Aorta (tissue), 5 donors: ENCODE measurements at regions not wholly inside any gene's neighbourhood (a gene's known extent, or its start where the extent isn't known, plus 50 kb on each side); places are given as distances from the start of the nearest gene placed in this dataset.

Experiments
- ATAC-seq: fragments of 200-7000 bp; cut with Tn5 transposase; one replicate; pipeline ENCODE4 v1.9.1; 2022; ENCODE audit warnings: moderate library complexity; ENCODE audit not compliant: low FRiP score
- DNase-seq, 2 donors: peaks; one replicate each; pipeline ENCODE4 v3.0.0-alpha.2; 2020
- H3K27ac ChIP-seq, 2 donors: one replicate each; pipeline ENCODE4 v1.5.1; 2013; ENCODE audit warnings: low read length in 2 of 2, mild to moderate bottlenecking in 2 of 2, moderate library complexity in 2 of 2, control low read depth in 1 of 2, inconsistent platforms in 1 of 2, low read depth in 1 of 2
- H3K27me3 ChIP-seq, 2 donors: one replicate each; pipeline ENCODE4 v1.6.1; 2013; ENCODE audit warnings: control low read depth in 1 of 2, low read length in 1 of 2, mild to moderate bottlenecking in 1 of 2, moderate library complexity in 1 of 2; ENCODE audit not compliant: insufficient read depth in 2 of 2, control insufficient read depth in 1 of 2
- H3K36me3 ChIP-seq, 2 donors: one replicate each; pipeline ENCODE4 v1.6.1; 2013; ENCODE audit warnings: control low read depth in 1 of 2, low read length in 1 of 2, mild to moderate bottlenecking in 1 of 2; ENCODE audit not compliant: insufficient read depth in 2 of 2, control insufficient read depth in 1 of 2
- H3K4me1 ChIP-seq, 2 donors: one replicate each; pipeline ENCODE4 v1.6.1; 2013; ENCODE audit warnings: low read length in 2 of 2, control low read depth in 1 of 2, mild to moderate bottlenecking in 1 of 2, moderate library complexity in 1 of 2; ENCODE audit not compliant: insufficient read depth in 2 of 2, control insufficient read depth in 1 of 2
- H3K4me3 ChIP-seq, 2 donors: one replicate each; pipeline ENCODE4 v1.5.1; 2013; ENCODE audit warnings: low read length in 2 of 2, control low read depth in 1 of 2, mild to moderate bottlenecking in 1 of 2
- H3K9me3 ChIP-seq: one replicate; pipeline ENCODE4 v1.6.1; 2013; ENCODE audit warnings: mild to moderate bottlenecking, low read length; ENCODE audit not compliant: control insufficient read depth
- WGBS, 2 donors: extraction: QIAGEN DNeasy Blood & Tissue Kit; methylation state at CpG; one replicate each; pipeline ENCODE4 v1.1.7; 2013; 5-methylcytosine and 5-hydroxymethylcytosine counted together
- intact Hi-C, 2 donors: fragments of 100-400 bp; cut with DNase I; formaldehyde crosslinking; loops; one replicate each; pipeline versions ENCODE4 v1.14.2 to v1.15.0; 2022
- donor health status: healthy with polysubstance abuse.
- donor health status: Bipolar disorder and iron deficiency.
- donor health status: DM: no; HTN: no; CAD: no.
- donor health status: DM: no; HTN: no; CAD: no.
- donor health status: DM: yes; HTN: yes; CAD: no.

- no peak overlapping the region for H3K27ac ChIP-seq
- intact Hi-C loops: no loop called here
Measured at GRCh38 chr2:133790711-133791110, 222.4 kb upstream of the NCKAP5 start.

GRCh38 chr2:133791191-133791590 lies 222.9 kb upstream of the NCKAP5 start:
- intact Hi-C loops: no loop called here
- Histone ChIP-seq H3K36me3 (no peaks in the 10 kb centered on the region), H3K27ac (no peak overlapping the region), H3K9me3 (no peaks in the 10 kb centered on the region), H3K4me1 (no peaks in the 10 kb centered on the region), H3K27me3 (peaks cover 0 to 1% of the 10 kb centered on the region in 2 donors), H3K4me3 (no peak overlapping the region)
- 62 to 65% methylated on average over 6 of the region's 6 CpGs for WGBS, 2 donors
- DNase-seq: no peak
- ATAC-seq: no peak

More at GRCh38 chr2:133790711-133791110, 222.4 kb upstream of the NCKAP5 start:
- no peak for DNase-seq
- H3K36me3 ChIP-seq: no peaks in the 10 kb centered on the region
- H3K4me1 ChIP-seq: no peaks in the 10 kb centered on the region
- no peak overlapping the region for H3K4me3 ChIP-seq
- WGBS, 2 donors: 80 to 86% methylated on average over 1 of the region's 1 CpG
- H3K27me3 ChIP-seq: peaks cover 0 to 1% of the 10 kb centered on the region in 2 donors
- no peaks in the 10 kb centered on the region for H3K9me3 ChIP-seq
- ATAC-seq: no peak

GRCh38 chr2:133792223-133792622 lies 224.0 kb upstream of the NCKAP5 start:
- no peak for ATAC-seq
- Histone ChIP-seq H3K27ac (no peak overlapping the region), H3K4me1 (no peaks in the 10 kb centered on the region), H3K4me3 (no peak overlapping the region), H3K36me3 (no peaks in the 10 kb centered on the region), H3K9me3 (no peaks in the 10 kb centered on the region), H3K27me3 (peaks cover 0 to 1% of the 10 kb centered on the region in 2 donors)
- DNase-seq: no peak
- WGBS, 2 donors: 87 to 92% methylated on average over 5 of the region's 5 CpGs
- intact Hi-C loops: no loop called here

- Histone ChIP-seq H3K27ac (no peak overlapping the region), H3K27me3 (peaks cover 0 to 1% of the 10 kb centered on the region in 2 donors), H3K36me3 (no peaks in the 10 kb centered on the region), H3K4me3 (no peak overlapping the region), H3K4me1 (no peaks in the 10 kb centered on the region), H3K9me3 (no peaks in the 10 kb centered on the region)
- intact Hi-C loops: no loop called here
- 74 to 80% methylated on average over 1 of the region's 1 CpG for WGBS, 2 donors
- no peak for DNase-seq
- no peak for ATAC-seq
Measured at GRCh38 chr2:133794114-133794513, 225.9 kb upstream of the NCKAP5 start.

DNA sequence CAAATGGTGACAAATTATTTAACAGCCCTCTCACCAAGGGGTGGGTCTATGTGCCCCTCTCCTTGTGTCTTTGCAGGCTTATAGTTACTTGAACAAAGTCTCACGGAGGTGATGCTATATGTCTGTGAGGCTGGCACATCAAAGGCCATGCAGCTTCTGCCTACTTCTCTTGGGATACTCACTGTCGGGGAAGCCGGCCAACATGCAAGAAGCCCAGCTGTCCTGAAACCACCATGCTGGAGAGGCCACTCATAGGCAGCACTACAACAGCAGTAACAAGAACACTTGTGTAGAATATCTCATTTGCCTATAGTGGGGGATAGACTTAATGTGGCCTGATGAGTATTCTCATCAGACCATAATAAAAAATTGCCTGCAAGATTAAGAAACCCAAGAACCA lies 233.7 kb upstream of the NCKAP5 start:
- no peak for ATAC-seq
- 88 to 91% methylated on average over 3 of the region's 3 CpGs for WGBS, 2 donors
- intact Hi-C loops: no loop called here

DNA sequence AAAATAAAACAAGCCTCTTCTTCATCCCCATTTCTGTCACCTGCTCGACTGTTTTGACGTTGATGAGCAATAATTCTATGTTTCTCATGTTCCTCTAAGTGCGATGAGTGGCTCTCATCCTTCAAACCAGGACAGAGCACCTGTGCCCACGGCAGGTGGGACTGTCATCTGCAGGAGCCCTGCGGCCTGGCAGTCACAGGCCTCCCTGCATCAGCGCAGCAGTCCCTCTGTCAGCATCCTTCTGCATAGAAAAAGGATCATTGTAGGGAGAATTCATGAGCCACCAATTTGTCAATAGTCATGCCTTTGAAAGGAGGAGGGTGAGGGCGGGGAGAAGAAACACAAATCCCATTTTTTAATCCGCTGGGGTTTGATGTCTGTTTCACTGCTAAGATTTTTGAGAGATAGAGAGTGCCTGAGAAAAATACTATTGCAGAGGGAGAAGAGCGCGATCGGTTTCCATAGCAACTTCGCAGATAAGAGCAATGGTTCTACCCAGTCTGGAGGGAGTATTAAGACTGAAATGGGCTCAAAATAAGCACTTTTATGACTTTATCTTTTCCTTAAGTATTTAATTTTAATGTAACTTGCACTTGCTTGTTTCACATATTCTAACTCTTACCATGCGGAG lies 234.3 kb upstream of the NCKAP5 start:
- DNase-seq (no peak), ATAC-seq (no peak)
- WGBS, 2 donors: 86 to 89% methylated on average over 13 of the region's 13 CpGs
- no peaks in the 10 kb centered on the region for H3K27me3 ChIP-seq
- H3K36me3 ChIP-seq: no peaks in the 10 kb centered on the region
- no peak overlapping the region for H3K4me3 ChIP-seq
- no peaks in the 10 kb centered on the region for H3K4me1 ChIP-seq
- no peak overlapping the region for H3K27ac ChIP-seq
- intact Hi-C loops: no loop called here
- H3K9me3 ChIP-seq: peaks cover 2% of the 10 kb centered on the region

More for the DNA sequence above, 233.7 kb upstream of the NCKAP5 start:
- DNase-seq: no peak
- H3K4me3 ChIP-seq: no peak overlapping the region
- peaks cover 2% of the 10 kb centered on the region for H3K9me3 ChIP-seq
- no peaks in the 10 kb centered on the region for H3K36me3 ChIP-seq
- H3K4me1 ChIP-seq: no peaks in the 10 kb centered on the region
- H3K27ac ChIP-seq: no peak overlapping the region
- H3K27me3 ChIP-seq: no peaks in the 10 kb centered on the region

- Histone ChIP-seq H3K27me3 (no peaks in the 10 kb centered on the region), H3K9me3 (no peaks in the 10 kb centered on the region), H3K27ac (no peak overlapping the region), H3K4me1 (no peaks in the 10 kb centered on the region), H3K36me3 (no peaks in the 10 kb centered on the region), H3K4me3 (no peak overlapping the region)
- 91 to 92% methylated on average over 5 of the region's 5 CpGs for WGBS, 2 donors
- intact Hi-C loops: no loop called here
- ATAC-seq: no peak
- no peak for DNase-seq
Measured at GRCh38 chr2:133806564-133806963, 238.3 kb upstream of the NCKAP5 start.

- H3K4me3 ChIP-seq: no peak overlapping the region
- DNase-seq (no peak), ATAC-seq (no peak)
- no peaks in the 10 kb centered on the region for H3K27me3 ChIP-seq
- no peaks in the 10 kb centered on the region for H3K4me1 ChIP-seq
- no peak overlapping the region for H3K27ac ChIP-seq
- WGBS, 2 donors: 88 to 93% methylated on average over 1 of the region's 1 CpG
- intact Hi-C loops: no loop called here
- H3K9me3 ChIP-seq: no peaks in the 10 kb centered on the region
- H3K36me3 ChIP-seq: no peaks in the 10 kb centered on the region
Measured at GRCh38 chr2:133809485-133809884, 241.2 kb upstream of the NCKAP5 start.

DNA sequence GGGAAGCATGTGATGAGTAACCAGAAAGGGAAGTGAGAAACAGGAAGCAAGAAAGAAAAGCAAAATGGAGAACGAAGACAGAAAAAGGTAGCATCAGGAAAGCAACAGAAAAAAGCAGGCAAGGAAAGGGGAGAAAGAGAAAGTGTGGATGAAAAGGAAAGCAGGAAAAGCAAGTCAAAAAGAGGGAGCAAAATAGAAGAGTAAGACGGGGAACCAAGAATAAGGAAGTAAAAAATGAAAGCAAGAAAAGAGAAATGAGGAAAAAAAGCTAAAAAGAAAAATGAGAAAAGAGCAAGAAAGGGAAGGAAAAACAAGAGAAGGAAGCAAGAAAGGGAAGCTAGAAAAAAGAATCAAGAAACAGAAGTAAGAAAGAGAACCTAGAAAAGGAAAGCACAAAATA lies 242.3 kb upstream of the NCKAP5 start:
- intact Hi-C loops: no loop called here
- no peaks in the 10 kb centered on the region for H3K27me3 ChIP-seq
- H3K36me3 ChIP-seq: no peaks in the 10 kb centered on the region
- DNase-seq (no peak), ATAC-seq (no peak)
- H3K4me1 ChIP-seq: no peaks in the 10 kb centered on the region
- no peak overlapping the region for H3K27ac ChIP-seq
- H3K9me3 ChIP-seq: no peaks in the 10 kb centered on the region
- 87 to 89% methylated on average over 2 of the region's 2 CpGs for WGBS, 2 donors
- no peak overlapping the region for H3K4me3 ChIP-seq
